Neural cell (in vitro differentiated cells): ENCODE measurements at regions not wholly inside any gene's neighbourhood (a gene's known extent, or its start where the extent isn't known, plus 50 kb on each side); places are given as distances from the start of the nearest gene placed in this dataset.

Experiments used
- H2AFZ ChIP-seq: fragments of 200-600, 300-800 bp; sonication (generic), shearing (Covaris generic); 2 replicates; pipeline ENCODE4 v1.6.0; 2014; ENCODE audit warnings: low read depth, mild to moderate bottlenecking, antibody characterized with exemption, low read length, moderate library complexity
- H3F3A ChIP-seq: fragments of 200-600 bp; shearing (Covaris generic); 2 replicates; pipeline ENCODE4 v1.6.1; 2016; ENCODE audit warnings: mild to moderate bottlenecking, moderate library complexity, mixed read lengths, antibody characterized with exemption, low read length; ENCODE audit not compliant: insufficient read depth, poor library complexity, severe bottlenecking
- H3K27ac ChIP-seq: fragments of 200-600, 300-800 bp; sonication (generic), shearing (Covaris generic); 2 replicates; pipeline ENCODE4 v1.5.1; 2014; ENCODE audit warnings: mild to moderate bottlenecking, low read length, moderate library complexity
- H3K27me3 ChIP-seq: fragments of 300-800, 200-600 bp; sonication (generic), shearing (Covaris generic); 2 replicates; pipeline ENCODE4 v1.6.0; 2014; ENCODE audit warnings: mild to moderate bottlenecking, low read depth, low read length, moderate library complexity; ENCODE audit not compliant: insufficient read depth
- H3K36me3 ChIP-seq: fragments of 300-800, 200-600 bp; sonication (generic), shearing (Covaris generic); 2 replicates; pipeline ENCODE4 v1.5.1; 2014; ENCODE audit warnings: mild to moderate bottlenecking, antibody characterized with exemption, low read length, moderate library complexity; ENCODE audit not compliant: insufficient read depth
- H3K4me2 ChIP-seq: fragments of 300-800, 200-600 bp; sonication (generic), shearing (Covaris generic); 2 replicates; pipeline ENCODE4 v1.6.0; 2014; ENCODE audit warnings: mild to moderate bottlenecking, low read length
- H3K4me3 ChIP-seq: fragments of 300-800, 200-600 bp; sonication (generic), shearing (Covaris generic); 2 replicates; pipeline ENCODE4 v1.5.1; 2014; ENCODE audit warnings: mild to moderate bottlenecking, low read length, moderate library complexity
- H3K79me2 ChIP-seq: fragments of 200-600 bp; shearing (Covaris generic); replicated peaks from 2 replicates; pipeline ENCODE4 v1.6.0; 2014; ENCODE audit warnings: mild to moderate bottlenecking, low read length, moderate library complexity; ENCODE audit not compliant: insufficient read depth
- H3K9ac ChIP-seq: fragments of 300-800, 200-600 bp; sonication (generic), shearing (Covaris generic); 2 replicates; pipeline ENCODE4 v1.6.1; 2016; ENCODE audit warnings: mild to moderate bottlenecking, low read length, mixed read lengths
- H3K9me2 ChIP-seq: fragments of 200-600 bp; shearing (Covaris generic); 2 replicates; pipeline ENCODE4 v1.6.1; 2016; ENCODE audit warnings: mild to moderate bottlenecking, low read length, mixed read lengths; ENCODE audit not compliant: insufficient read depth
- H3K9me3 ChIP-seq: fragments of 200-600, 300-800 bp; sonication (generic), shearing (Covaris generic); 2 replicates; pipeline ENCODE4 v1.6.1; 2016; ENCODE audit warnings: mild to moderate bottlenecking, mixed run types, low read length, moderate library complexity, mixed read lengths
- H4K20me1 ChIP-seq: fragments of 200-600 bp; shearing (Covaris generic); 2 replicates; pipeline ENCODE4 v1.6.1; 2016; ENCODE audit warnings: mild to moderate bottlenecking, mixed run types; ENCODE audit not compliant: insufficient read depth
- EP300 ChIP-seq: fragments of 450-650 bp; conservative IDR thresholded peaks from 2 replicates; pipeline ENCODE4 v1.6.1; 2014; ENCODE audit warnings: antibody characterized with exemption, mild to moderate bottlenecking, moderate library complexity; ENCODE audit not compliant: poor library complexity, severe bottlenecking
- EZH2 ChIP-seq: fragments of 200-600, 300-800 bp; shearing (Covaris generic), sonication (generic); IDR thresholded peaks from 2 replicates; pipeline ENCODE4 v1.6.1; 2014; ENCODE audit warnings: antibody characterized with exemption, low read length, borderline replicate concordance, mild to moderate bottlenecking; ENCODE audit not compliant: insufficient read depth, poor library complexity, severe bottlenecking
- MXI1 ChIP-seq: fragments of 450-650 bp; conservative IDR thresholded peaks from 2 replicates; pipeline ENCODE4 v1.6.1; 2014; ENCODE audit warnings: antibody characterized with exemption, mild to moderate bottlenecking; ENCODE audit not compliant: poor library complexity, severe bottlenecking
- POLR2AphosphoS5 ChIP-seq: IDR thresholded peaks from 2 replicates; pipeline ENCODE4 v1.6.1; 2012
- RAD21 ChIP-seq: fragments of 450-650 bp; conservative IDR thresholded peaks from 2 replicates; pipeline ENCODE4 v1.6.1; 2014; ENCODE audit warnings: antibody characterized with exemption, mild to moderate bottlenecking, moderate library complexity
- SMC3 ChIP-seq: fragments of 450-650 bp; conservative IDR thresholded peaks from 2 replicates; pipeline ENCODE4 v1.6.1; 2014; ENCODE audit warnings: antibody characterized with exemption, mild to moderate bottlenecking, moderate library complexity; ENCODE audit not compliant: poor library complexity
- TAF1 ChIP-seq: IDR thresholded peaks from 2 replicates; pipeline ENCODE4 v1.6.1; 2012; ENCODE audit warnings: low read depth
- TF ChIP-seq, protein P1 (sequence below): fragments of 450-650 bp; IDR thresholded peaks from 2 replicates; pipeline ENCODE4 v1.5.1; 2014; ENCODE audit warnings: antibody characterized with exemption, mild to moderate bottlenecking, moderate library complexity; ENCODE audit not compliant: poor library complexity, severe bottlenecking
- TF ChIP-seq, protein P2 (sequence below): IDR thresholded peaks from 2 replicates; pipeline ENCODE4 v1.6.1; 2012; ENCODE audit warnings: borderline replicate concordance

DNA sequence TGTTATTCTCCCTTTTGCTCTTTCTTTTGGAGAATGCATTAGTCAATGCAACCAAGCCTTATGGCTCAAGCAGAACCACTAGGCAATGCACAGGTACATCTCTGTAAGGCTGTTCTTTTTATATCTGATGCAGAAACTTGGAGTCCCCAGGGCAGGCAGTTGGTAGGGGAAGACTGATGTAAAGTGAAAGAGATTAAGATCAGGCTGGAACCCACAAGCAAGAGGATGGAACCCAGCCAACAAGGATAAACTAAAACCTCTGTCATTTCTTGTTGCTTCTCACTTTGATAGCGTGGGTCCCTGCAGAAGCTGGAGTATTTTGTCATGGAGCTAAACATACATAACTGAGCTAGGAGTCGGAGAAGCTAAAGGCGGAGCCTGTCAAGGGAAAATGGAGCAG, 142.9 kb downstream of the GPAM start:
- H3K4me3 ChIP-seq: no peak overlapping the region
- H3K79me2 ChIP-seq: no peaks in the 10 kb centered on the region
- H3K27me3 ChIP-seq: no peaks in the 10 kb centered on the region
- no peak overlapping the region for H3K9ac ChIP-seq
- H3K4me2 ChIP-seq: no peak overlapping the region
- H4K20me1 ChIP-seq: no peaks in the 10 kb centered on the region
- H3K9me2 ChIP-seq: no peaks in the 10 kb centered on the region
- H3K9me3 ChIP-seq: no peaks in the 10 kb centered on the region
- no peak for TF ChIP-seq EZH2
- TF ChIP-seq SMC3: no peak
- H3K36me3 ChIP-seq: no peaks in the 10 kb centered on the region
- no peak overlapping the region for H3K27ac ChIP-seq
- no peaks in the 10 kb centered on the region for H3F3A ChIP-seq
- H2AFZ ChIP-seq: no peak overlapping the region

DNA sequence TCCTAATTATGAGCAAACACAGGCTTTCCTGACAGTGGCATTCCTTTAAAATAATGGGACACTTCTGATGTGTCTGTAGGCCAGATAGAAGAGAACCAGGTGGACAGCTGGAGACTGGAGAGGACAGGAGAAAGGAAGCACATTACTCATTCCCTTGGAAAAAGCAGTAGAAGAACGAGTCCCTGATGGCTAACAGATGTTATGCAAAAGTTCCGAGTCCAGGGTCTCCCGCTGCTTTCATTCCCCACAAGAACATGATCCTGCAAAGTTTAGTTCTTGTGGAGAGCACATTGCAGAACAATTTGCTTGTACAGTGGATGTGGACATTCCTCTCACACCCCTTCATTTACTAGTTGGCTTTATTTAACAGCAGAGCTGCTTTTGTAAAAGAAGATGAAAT, 137.6 kb downstream of the GPAM start:
- Histone ChIP-seq H3K4me2 (no peak overlapping the region), H3K27me3 (no peaks in the 10 kb centered on the region), H3K27ac (no peak overlapping the region), H4K20me1 (no peaks in the 10 kb centered on the region), H3K9ac (no peak overlapping the region), H3K4me3 (no peak overlapping the region), H3K79me2 (no peaks in the 10 kb centered on the region), H3F3A (no peaks in the 10 kb centered on the region), H2AFZ (no peak overlapping the region), H3K9me3 (no peaks in the 10 kb centered on the region), H3K36me3 (no peaks in the 10 kb centered on the region), H3K9me2 (no peaks in the 10 kb centered on the region)
- no peak for TF ChIP-seq RAD21
- no peak for TF ChIP-seq TAF1
- TF ChIP-seq EP300: no peak
- TF ChIP-seq EZH2: no peak
- TF ChIP-seq SMC3: no peak
- TF ChIP-seq MXI1: no peak
- TF ChIP-seq, protein P1, sequence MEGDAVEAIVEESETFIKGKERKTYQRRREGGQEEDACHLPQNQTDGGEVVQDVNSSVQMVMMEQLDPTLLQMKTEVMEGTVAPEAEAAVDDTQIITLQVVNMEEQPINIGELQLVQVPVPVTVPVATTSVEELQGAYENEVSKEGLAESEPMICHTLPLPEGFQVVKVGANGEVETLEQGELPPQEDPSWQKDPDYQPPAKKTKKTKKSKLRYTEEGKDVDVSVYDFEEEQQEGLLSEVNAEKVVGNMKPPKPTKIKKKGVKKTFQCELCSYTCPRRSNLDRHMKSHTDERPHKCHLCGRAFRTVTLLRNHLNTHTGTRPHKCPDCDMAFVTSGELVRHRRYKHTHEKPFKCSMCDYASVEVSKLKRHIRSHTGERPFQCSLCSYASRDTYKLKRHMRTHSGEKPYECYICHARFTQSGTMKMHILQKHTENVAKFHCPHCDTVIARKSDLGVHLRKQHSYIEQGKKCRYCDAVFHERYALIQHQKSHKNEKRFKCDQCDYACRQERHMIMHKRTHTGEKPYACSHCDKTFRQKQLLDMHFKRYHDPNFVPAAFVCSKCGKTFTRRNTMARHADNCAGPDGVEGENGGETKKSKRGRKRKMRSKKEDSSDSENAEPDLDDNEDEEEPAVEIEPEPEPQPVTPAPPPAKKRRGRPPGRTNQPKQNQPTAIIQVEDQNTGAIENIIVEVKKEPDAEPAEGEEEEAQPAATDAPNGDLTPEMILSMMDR: no peak
- TF ChIP-seq, protein P2, sequence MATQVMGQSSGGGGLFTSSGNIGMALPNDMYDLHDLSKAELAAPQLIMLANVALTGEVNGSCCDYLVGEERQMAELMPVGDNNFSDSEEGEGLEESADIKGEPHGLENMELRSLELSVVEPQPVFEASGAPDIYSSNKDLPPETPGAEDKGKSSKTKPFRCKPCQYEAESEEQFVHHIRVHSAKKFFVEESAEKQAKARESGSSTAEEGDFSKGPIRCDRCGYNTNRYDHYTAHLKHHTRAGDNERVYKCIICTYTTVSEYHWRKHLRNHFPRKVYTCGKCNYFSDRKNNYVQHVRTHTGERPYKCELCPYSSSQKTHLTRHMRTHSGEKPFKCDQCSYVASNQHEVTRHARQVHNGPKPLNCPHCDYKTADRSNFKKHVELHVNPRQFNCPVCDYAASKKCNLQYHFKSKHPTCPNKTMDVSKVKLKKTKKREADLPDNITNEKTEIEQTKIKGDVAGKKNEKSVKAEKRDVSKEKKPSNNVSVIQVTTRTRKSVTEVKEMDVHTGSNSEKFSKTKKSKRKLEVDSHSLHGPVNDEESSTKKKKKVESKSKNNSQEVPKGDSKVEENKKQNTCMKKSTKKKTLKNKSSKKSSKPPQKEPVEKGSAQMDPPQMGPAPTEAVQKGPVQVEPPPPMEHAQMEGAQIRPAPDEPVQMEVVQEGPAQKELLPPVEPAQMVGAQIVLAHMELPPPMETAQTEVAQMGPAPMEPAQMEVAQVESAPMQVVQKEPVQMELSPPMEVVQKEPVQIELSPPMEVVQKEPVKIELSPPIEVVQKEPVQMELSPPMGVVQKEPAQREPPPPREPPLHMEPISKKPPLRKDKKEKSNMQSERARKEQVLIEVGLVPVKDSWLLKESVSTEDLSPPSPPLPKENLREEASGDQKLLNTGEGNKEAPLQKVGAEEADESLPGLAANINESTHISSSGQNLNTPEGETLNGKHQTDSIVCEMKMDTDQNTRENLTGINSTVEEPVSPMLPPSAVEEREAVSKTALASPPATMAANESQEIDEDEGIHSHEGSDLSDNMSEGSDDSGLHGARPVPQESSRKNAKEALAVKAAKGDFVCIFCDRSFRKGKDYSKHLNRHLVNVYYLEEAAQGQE: no peak
- TF ChIP-seq POLR2AphosphoS5: no peak

DNA sequence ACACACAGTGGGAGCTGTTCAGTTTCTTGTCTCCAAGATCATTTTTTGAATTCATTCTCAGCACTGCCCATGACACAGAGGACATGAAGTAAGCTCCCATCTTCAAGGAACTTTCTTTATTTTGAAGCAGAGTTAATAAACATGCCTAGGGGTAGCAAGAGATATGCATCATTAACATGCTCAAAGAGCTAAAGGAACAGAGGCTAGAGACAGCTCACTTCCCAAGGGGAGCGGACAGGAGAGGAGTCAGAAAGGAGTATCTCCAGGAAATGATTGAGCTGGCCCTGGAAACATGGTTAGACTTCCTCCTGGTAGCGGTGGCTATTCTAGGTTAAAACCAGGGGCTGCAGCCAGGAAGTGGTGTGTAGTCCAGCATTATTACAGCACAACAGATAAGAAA, 135.9 kb downstream of the GPAM start:
- Histone ChIP-seq H3K79me2 (no peaks in the 10 kb centered on the region), H3K9ac (no peak overlapping the region), H3F3A (no peaks in the 10 kb centered on the region), H3K36me3 (no peaks in the 10 kb centered on the region), H3K4me3 (no peak overlapping the region), H4K20me1 (no peaks in the 10 kb centered on the region), H2AFZ (no peak overlapping the region), H3K9me3 (no peaks in the 10 kb centered on the region), H3K4me2 (no peak overlapping the region), H3K27me3 (no peaks in the 10 kb centered on the region), H3K9me2 (no peaks in the 10 kb centered on the region), H3K27ac (no peak overlapping the region)
- TF ChIP-seq, protein P2: no peak
- no peak for TF ChIP-seq MXI1
- no peak for TF ChIP-seq RAD21
- TF ChIP-seq, protein P1: no peak
- no peak for TF ChIP-seq SMC3
